ENCODE measurements at regions not wholly inside any gene's neighbourhood (a gene's known extent, or its start where the extent isn't known, plus 50 kb on each side); places are given as distances from the start of the nearest gene placed in this dataset.

GRCh38 chr18:38972571-38972970, 1407.0 kb upstream of the CELF4 start:
- no peak overlapping the region for H3K14ac ChIP-seq (ENCODE audit: low read length)
- no peak overlapping the region for H4K91ac ChIP-seq (ENCODE audit: low read depth, low read length, poor library complexity)
- no peak overlapping the region for H3K27ac ChIP-seq (replicated peaks; ENCODE audit: low read length)
- H2BK12ac ChIP-seq (ENCODE audit: low read length): no peak overlapping the region
- no peak overlapping the region for H2BK5ac ChIP-seq (ENCODE audit: low read length)
- no peak overlapping the region for H3K4me2 ChIP-seq (ENCODE audit: insufficient read depth, low read length, poor library complexity, severe bottlenecking)
- no CpG with 5 or more reads among the region's 1 CpG for WGBS, 2 donors (ENCODE audit: extremely low coverage in 2 of 2, insufficient read length in 2 of 2, insufficient replicate concordance in 1 of 2)
- H3K23ac ChIP-seq (ENCODE audit: low read depth, low read length, poor library complexity): no peak overlapping the region
- no peak overlapping the region for H2BK15ac ChIP-seq (ENCODE audit: low read length)
- no peak for DNase-seq (ENCODE audit: low spot score)
- no peaks in the 10 kb centered on the region for H3K36me3 ChIP-seq (replicated peaks in 1 of 2; ENCODE audit: control insufficient read depth in 2 of 2, insufficient read depth in 2 of 2, low read length in 2 of 2)
- H4K8ac ChIP-seq (ENCODE audit: low read depth, low read length): no peak overlapping the region
- H2AFZ ChIP-seq (ENCODE audit: low read length): no peak overlapping the region
- H2BK120ac ChIP-seq (ENCODE audit: low read depth, low read length): no peak overlapping the region
- no peak overlapping the region for H3K4ac ChIP-seq (ENCODE audit: low read length)
- H3K27me3 ChIP-seq (ENCODE audit: control insufficient read depth in 3 of 3, insufficient read depth in 3 of 3, low read depth in 1 of 3, low read length in 3 of 3): no peaks in the 10 kb centered on the region
- H3K4me3 ChIP-seq (ENCODE audit: low read length in 2 of 2): no peak overlapping the region
- H2AK5ac ChIP-seq (ENCODE audit: low read depth, low read length): no peak overlapping the region
- peaks cover 0 to 5% of the 10 kb centered on the region in 2 donors for H3K4me1 ChIP-seq (ENCODE audit: control insufficient read depth in 2 of 2, insufficient read depth in 1 of 2, low read depth in 1 of 2, low read length in 2 of 2)
- no peak overlapping the region for H3K9ac ChIP-seq (ENCODE audit: low read depth, low read length, poor library complexity)
- H3K18ac ChIP-seq (ENCODE audit: low read length): no peak overlapping the region
- no peaks in the 10 kb centered on the region for H3K9me3 ChIP-seq (replicated peaks in 1 of 2; ENCODE audit: control insufficient read depth in 2 of 2, insufficient read depth in 1 of 2, low read depth in 1 of 2, low read length in 2 of 2)
- no peaks in the 10 kb centered on the region for H3K79me1 ChIP-seq (ENCODE audit: low read depth, low read length)

- no CpG with 5 or more reads among the region's 7 CpGs for WGBS, 2 donors (ENCODE audit: extremely low coverage in 2 of 2, insufficient read length in 2 of 2, insufficient replicate concordance in 1 of 2)
These were observed 1406.3 kb upstream of the CELF4 start for GRCh38 chr18:38971881-38972280.

GRCh38 chr18:38966841-38967240, 1401.2 kb upstream of the CELF4 start:
- no peak overlapping the region for H3K23ac ChIP-seq (ENCODE audit: low read depth, low read length, poor library complexity)
- H3K4me1 ChIP-seq (ENCODE audit: control insufficient read depth in 2 of 2, insufficient read depth in 1 of 2, low read depth in 1 of 2, low read length in 2 of 2): peaks cover 6 to 7% of the 10 kb centered on the region in 2 donors
- H2BK120ac ChIP-seq (ENCODE audit: low read depth, low read length): no peak overlapping the region
- H2AFZ ChIP-seq (ENCODE audit: low read length): no peak overlapping the region
- no peak overlapping the region for H2BK12ac ChIP-seq (ENCODE audit: low read length)
- no peak overlapping the region for H4K91ac ChIP-seq (ENCODE audit: low read depth, low read length, poor library complexity)
- H3K4ac ChIP-seq (ENCODE audit: low read length): no peak overlapping the region
- no peaks in the 10 kb centered on the region for H3K36me3 ChIP-seq (replicated peaks in 1 of 2; ENCODE audit: control insufficient read depth in 2 of 2, insufficient read depth in 2 of 2, low read length in 2 of 2)
- no peak overlapping the region for H2AK5ac ChIP-seq (ENCODE audit: low read depth, low read length)
- H3K27me3 ChIP-seq (ENCODE audit: control insufficient read depth in 3 of 3, insufficient read depth in 3 of 3, low read depth in 1 of 3, low read length in 3 of 3): no peaks in the 10 kb centered on the region
- no peak overlapping the region for H3K18ac ChIP-seq (ENCODE audit: low read length)
- H2BK15ac ChIP-seq (ENCODE audit: low read length): no peak overlapping the region
- no peaks in the 10 kb centered on the region for H3K9me3 ChIP-seq (replicated peaks in 1 of 2; ENCODE audit: control insufficient read depth in 2 of 2, insufficient read depth in 1 of 2, low read depth in 1 of 2, low read length in 2 of 2)
- no peak overlapping the region for H3K9ac ChIP-seq (ENCODE audit: low read depth, low read length, poor library complexity)
- no peak overlapping the region for H2BK5ac ChIP-seq (ENCODE audit: low read length)
- H3K27ac ChIP-seq (replicated peaks; ENCODE audit: low read length): no peak overlapping the region
- no peaks in the 10 kb centered on the region for H3K79me1 ChIP-seq (ENCODE audit: low read depth, low read length)
- H3K14ac ChIP-seq (ENCODE audit: low read length): no peak overlapping the region
- no peak overlapping the region for H3K4me3 ChIP-seq (ENCODE audit: low read length in 2 of 2)
- no peak overlapping the region for H3K4me2 ChIP-seq (ENCODE audit: insufficient read depth, low read length, poor library complexity, severe bottlenecking)
- no peak overlapping the region for H4K8ac ChIP-seq (ENCODE audit: low read depth, low read length)
- no peak for DNase-seq (ENCODE audit: low spot score)

More at GRCh38 chr18:38971881-38972280, 1406.3 kb upstream of the CELF4 start:
- DNase-seq (ENCODE audit: low spot score): no peak
- Histone ChIP-seq H4K91ac (ENCODE audit: low read depth, low read length, poor library complexity) (no peak overlapping the region), H3K27me3 (ENCODE audit: control insufficient read depth in 3 of 3, insufficient read depth in 3 of 3, low read depth in 1 of 3, low read length in 3 of 3) (no peaks in the 10 kb centered on the region), H2BK15ac (ENCODE audit: low read length) (no peak overlapping the region), H3K27ac (replicated peaks; ENCODE audit: low read length) (no peak overlapping the region), H3K4me2 (ENCODE audit: insufficient read depth, low read length, poor library complexity, severe bottlenecking) (no peak overlapping the region), H3K36me3 (replicated peaks in 1 of 2; ENCODE audit: control insufficient read depth in 2 of 2, insufficient read depth in 2 of 2, low read length in 2 of 2) (no peaks in the 10 kb centered on the region), H3K4me3 (ENCODE audit: low read length in 2 of 2) (no peak overlapping the region), H2BK12ac (ENCODE audit: low read length) (no peak overlapping the region), H2BK120ac (ENCODE audit: low read depth, low read length) (no peak overlapping the region), H2AFZ (ENCODE audit: low read length) (no peak overlapping the region), H2BK5ac (ENCODE audit: low read length) (no peak overlapping the region), H3K4ac (ENCODE audit: low read length) (no peak overlapping the region), H2AK5ac (ENCODE audit: low read depth, low read length) (no peak overlapping the region), H3K4me1 (ENCODE audit: control insufficient read depth in 2 of 2, insufficient read depth in 1 of 2, low read depth in 1 of 2, low read length in 2 of 2) (peaks cover 0 to 5% of the 10 kb centered on the region in 2 donors), H3K18ac (ENCODE audit: low read length) (no peak overlapping the region), H3K9me3 (replicated peaks in 1 of 2; ENCODE audit: control insufficient read depth in 2 of 2, insufficient read depth in 1 of 2, low read depth in 1 of 2, low read length in 2 of 2) (no peaks in the 10 kb centered on the region), H3K79me1 (ENCODE audit: low read depth, low read length) (no peaks in the 10 kb centered on the region), H3K14ac (ENCODE audit: low read length) (no peak overlapping the region), H3K9ac (ENCODE audit: low read depth, low read length, poor library complexity) (no peak overlapping the region), H3K23ac (ENCODE audit: low read depth, low read length, poor library complexity) (no peak overlapping the region), H4K8ac (ENCODE audit: low read depth, low read length) (no peak overlapping the region)

- H3K27me3 ChIP-seq (ENCODE audit: control insufficient read depth in 3 of 3, insufficient read depth in 3 of 3, low read depth in 1 of 3, low read length in 3 of 3): no peaks in the 10 kb centered on the region
- H3K79me1 ChIP-seq (ENCODE audit: low read depth, low read length): no peaks in the 10 kb centered on the region
- H4K8ac ChIP-seq (ENCODE audit: low read depth, low read length): no peak overlapping the region
- H3K4me2 ChIP-seq (ENCODE audit: insufficient read depth, low read length, poor library complexity, severe bottlenecking): no peak overlapping the region
- H3K4me3 ChIP-seq (ENCODE audit: low read length in 2 of 2): no peak overlapping the region
- H3K23ac ChIP-seq (ENCODE audit: low read depth, low read length, poor library complexity): no peak overlapping the region
- no peak overlapping the region for H3K27ac ChIP-seq (replicated peaks; ENCODE audit: low read length)
- no peak overlapping the region for H2BK15ac ChIP-seq (ENCODE audit: low read length)
- peaks cover 7 to 10% of the 10 kb centered on the region in 2 donors for H3K4me1 ChIP-seq (ENCODE audit: control insufficient read depth in 2 of 2, insufficient read depth in 1 of 2, low read depth in 1 of 2, low read length in 2 of 2)
- H2AK5ac ChIP-seq (ENCODE audit: low read depth, low read length): no peak overlapping the region
- no peaks in the 10 kb centered on the region for H3K9me3 ChIP-seq (replicated peaks in 1 of 2; ENCODE audit: control insufficient read depth in 2 of 2, insufficient read depth in 1 of 2, low read depth in 1 of 2, low read length in 2 of 2)
- H3K4ac ChIP-seq (ENCODE audit: low read length): no peak overlapping the region
- no peak for DNase-seq (ENCODE audit: low spot score)
- H3K18ac ChIP-seq (ENCODE audit: low read length): no peak overlapping the region
- no peaks in the 10 kb centered on the region for H3K36me3 ChIP-seq (replicated peaks in 1 of 2; ENCODE audit: control insufficient read depth in 2 of 2, insufficient read depth in 2 of 2, low read length in 2 of 2)
- no peak overlapping the region for H2BK120ac ChIP-seq (ENCODE audit: low read depth, low read length)
- H3K9ac ChIP-seq (ENCODE audit: low read depth, low read length, poor library complexity): no peak overlapping the region
- no CpG with 5 or more reads among the region's 3 CpGs for WGBS, 2 donors (ENCODE audit: extremely low coverage in 2 of 2, insufficient read length in 2 of 2, insufficient replicate concordance in 1 of 2)
- H4K91ac ChIP-seq (ENCODE audit: low read depth, low read length, poor library complexity): no peak overlapping the region
- H2AFZ ChIP-seq (ENCODE audit: low read length): no peak overlapping the region
- H2BK12ac ChIP-seq (ENCODE audit: low read length): no peak overlapping the region
- H3K14ac ChIP-seq (ENCODE audit: low read length): no peak overlapping the region
- H2BK5ac ChIP-seq (ENCODE audit: low read length): no peak overlapping the region
These were observed 1398.5 kb upstream of the CELF4 start for GRCh38 chr18:38963943-38964660.

All from neuronal stem cell (in vitro differentiated cells).